ENCODE measurements at regions not wholly inside any gene's neighbourhood (a gene's known extent, or its start where the extent isn't known, plus 50 kb on each side); places are given as distances from the start of the nearest gene placed in this dataset.

DNA sequence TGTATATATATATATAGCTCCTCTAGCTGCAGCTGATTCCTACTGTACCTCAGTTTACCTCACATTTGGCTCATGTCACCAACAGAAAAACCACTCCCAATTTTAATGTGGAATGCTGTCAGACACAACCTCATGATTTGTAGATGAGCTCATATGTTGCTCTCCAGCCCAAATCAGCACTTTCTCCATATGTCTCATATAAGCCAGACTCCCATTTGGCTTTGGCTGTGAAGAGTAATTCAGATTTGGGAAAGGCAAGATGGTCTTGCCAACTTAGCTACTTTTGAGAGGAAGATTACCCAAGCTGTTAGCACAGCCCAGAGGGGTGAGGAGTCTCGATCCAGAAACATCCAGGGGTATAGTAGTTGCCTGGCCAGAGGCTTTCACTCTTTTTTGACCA is 342.2 kb upstream of the NT5E start:
- DNase-seq (no peak), ATAC-seq (ENCODE audit: low read depth) (no peak)
- no peaks in the 10 kb centered on the region for H3K9me3 ChIP-seq (ENCODE audit: control extremely low read depth in 1 of 3, control insufficient read depth in 2 of 3, insufficient read depth in 1 of 3, low read length in 2 of 3)
- Mint-ChIP-seq H3K4me1 (no peaks in the 10 kb centered on the region), H3K4me3 (no peak overlapping the region), H3K27me3 (no peaks in the 10 kb centered on the region), H3K9me3 (ENCODE audit: insufficient read depth) (peaks cover 7% of the 10 kb centered on the region), H3K27ac (no peak overlapping the region)
- no peaks in the 10 kb centered on the region for H3K79me2 ChIP-seq (ENCODE audit: control insufficient read depth, insufficient read depth, low read length)
- no peak overlapping the region for H2AFZ ChIP-seq (ENCODE audit: insufficient read depth, low read depth, low read length, poor library complexity, severe bottlenecking)
- CTCF ChIA-PET = no interaction called here
- no peaks in the 10 kb centered on the region for H3K36me3 ChIP-seq (replicated peaks in 1 of 2; ENCODE audit: control extremely low read depth in 1 of 2, control insufficient read depth in 1 of 2, extremely low read depth in 1 of 2, insufficient read depth in 2 of 2, low read length in 1 of 2)
- H3K27me3 ChIP-seq (replicated peaks in 1 of 4; ENCODE audit: control extremely low read depth in 1 of 4, control insufficient read depth in 3 of 4, insufficient read depth in 4 of 4, low read length in 3 of 4) = no peaks in the 10 kb centered on the region
- intact Hi-C loops (cut with micrococcal nuclease) = no loop called here
- no CpG with 5 or more reads among the region's 1 CpG for WGBS (ENCODE audit: insufficient coverage)
- H3K4me2 ChIP-seq (replicated peaks; ENCODE audit: low read depth, low read length, poor library complexity, severe bottlenecking) = no peak overlapping the region
- TF ChIP-seq EZH2 (IDR thresholded peaks at IDR 0.05; ENCODE audit: borderline replicate concordance, insufficient read depth, low read depth, low read length, poor library complexity, severe bottlenecking) = no peak
- no peaks in the 10 kb centered on the region for H3K4me1 ChIP-seq (ENCODE audit: control insufficient read depth in 2 of 2, insufficient read depth in 2 of 2, low read length in 2 of 2)
- H4K20me1 ChIP-seq (ENCODE audit: control insufficient read depth, insufficient read depth, low read length, poor library complexity, severe bottlenecking) = no peaks in the 10 kb centered on the region
- POLR2A ChIA-PET = no interaction called here
- no peak overlapping the region for H3K4me3 ChIP-seq (ENCODE audit: control extremely low read depth in 1 of 5, extremely low read depth in 1 of 5, insufficient read depth in 1 of 5, low read depth in 2 of 5, low read length in 4 of 5)
- H3K9ac ChIP-seq (ENCODE audit: low read length) = no peak overlapping the region
- H3K27ac ChIP-seq (ENCODE audit: low read length in 2 of 2) = no peak overlapping the region

DNA sequence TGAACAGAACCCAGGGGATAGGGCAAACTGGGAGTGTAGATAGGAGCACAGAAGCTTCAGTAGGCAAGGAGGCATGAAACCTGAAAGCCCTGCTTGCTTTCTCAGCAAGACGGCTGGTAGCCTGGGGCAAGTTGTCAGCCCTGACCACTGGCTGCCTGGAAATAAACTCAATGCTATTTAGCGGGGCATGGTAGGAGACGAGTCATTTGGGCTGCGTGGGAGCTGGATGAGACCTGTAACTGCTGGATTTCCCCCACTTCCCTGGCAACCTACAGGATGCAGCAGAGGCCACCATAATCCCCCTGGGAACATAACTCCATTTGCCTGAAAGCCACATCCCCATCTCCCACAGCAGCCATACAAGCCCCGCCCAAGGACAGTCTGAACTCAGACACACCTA is 332.6 kb upstream of the TBX18 start:
- Histone ChIP-seq H3K4me1 (ENCODE audit: control insufficient read depth in 2 of 2, insufficient read depth in 2 of 2, low read length in 2 of 2) (no peaks in the 10 kb centered on the region), H3K79me2 (ENCODE audit: control insufficient read depth, insufficient read depth, low read length) (no peaks in the 10 kb centered on the region), H4K20me1 (ENCODE audit: control insufficient read depth, insufficient read depth, low read length, poor library complexity, severe bottlenecking) (no peaks in the 10 kb centered on the region), H3K4me3 (ENCODE audit: control extremely low read depth in 1 of 5, extremely low read depth in 1 of 5, insufficient read depth in 1 of 5, low read depth in 2 of 5, low read length in 4 of 5) (no peak overlapping the region), H2AFZ (ENCODE audit: insufficient read depth, low read depth, low read length, poor library complexity, severe bottlenecking) (no peak overlapping the region), H3K27me3 (replicated peaks in 1 of 4; ENCODE audit: control extremely low read depth in 1 of 4, control insufficient read depth in 3 of 4, insufficient read depth in 4 of 4, low read length in 3 of 4) (no peaks in the 10 kb centered on the region), H3K9ac (ENCODE audit: low read length) (no peak overlapping the region), H3K9me3 (ENCODE audit: control extremely low read depth in 1 of 3, control insufficient read depth in 2 of 3, insufficient read depth in 1 of 3, low read length in 2 of 3) (peaks cover 0 to 3% (median 2%) of the 10 kb centered on the region in 3 donors), H3K4me2 (replicated peaks; ENCODE audit: low read depth, low read length, poor library complexity, severe bottlenecking) (no peak overlapping the region), H3K36me3 (replicated peaks in 1 of 2; ENCODE audit: control extremely low read depth in 1 of 2, control insufficient read depth in 1 of 2, extremely low read depth in 1 of 2, insufficient read depth in 2 of 2, low read length in 1 of 2) (no peaks in the 10 kb centered on the region), H3K27ac (ENCODE audit: low read length in 2 of 2) (no peak overlapping the region)
- POLR2A ChIA-PET = no interaction called here
- 100% methylated on average over 5 of the region's 5 CpGs for WGBS (ENCODE audit: insufficient coverage)
- no peak for DNase-seq
- no peak for TF ChIP-seq EZH2 (IDR thresholded peaks at IDR 0.05; ENCODE audit: borderline replicate concordance, insufficient read depth, low read depth, low read length, poor library complexity, severe bottlenecking)
- TF ChIP-seq, protein P1, sequence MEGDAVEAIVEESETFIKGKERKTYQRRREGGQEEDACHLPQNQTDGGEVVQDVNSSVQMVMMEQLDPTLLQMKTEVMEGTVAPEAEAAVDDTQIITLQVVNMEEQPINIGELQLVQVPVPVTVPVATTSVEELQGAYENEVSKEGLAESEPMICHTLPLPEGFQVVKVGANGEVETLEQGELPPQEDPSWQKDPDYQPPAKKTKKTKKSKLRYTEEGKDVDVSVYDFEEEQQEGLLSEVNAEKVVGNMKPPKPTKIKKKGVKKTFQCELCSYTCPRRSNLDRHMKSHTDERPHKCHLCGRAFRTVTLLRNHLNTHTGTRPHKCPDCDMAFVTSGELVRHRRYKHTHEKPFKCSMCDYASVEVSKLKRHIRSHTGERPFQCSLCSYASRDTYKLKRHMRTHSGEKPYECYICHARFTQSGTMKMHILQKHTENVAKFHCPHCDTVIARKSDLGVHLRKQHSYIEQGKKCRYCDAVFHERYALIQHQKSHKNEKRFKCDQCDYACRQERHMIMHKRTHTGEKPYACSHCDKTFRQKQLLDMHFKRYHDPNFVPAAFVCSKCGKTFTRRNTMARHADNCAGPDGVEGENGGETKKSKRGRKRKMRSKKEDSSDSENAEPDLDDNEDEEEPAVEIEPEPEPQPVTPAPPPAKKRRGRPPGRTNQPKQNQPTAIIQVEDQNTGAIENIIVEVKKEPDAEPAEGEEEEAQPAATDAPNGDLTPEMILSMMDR (IDR thresholded peaks at IDR 0.05) = no peak
- no peak for ATAC-seq (ENCODE audit: low read depth)
- no peak overlapping the region for H3K4me3 Mint-ChIP-seq
- peaks cover 6% of the 10 kb centered on the region for H3K9me3 Mint-ChIP-seq (ENCODE audit: insufficient read depth)
- CTCF ChIA-PET = no interaction called here
- no peak overlapping the region for H3K27ac Mint-ChIP-seq
- intact Hi-C loops (cut with micrococcal nuclease) = no loop called here
- no peaks in the 10 kb centered on the region for H3K4me1 Mint-ChIP-seq
- H3K27me3 Mint-ChIP-seq = no peaks in the 10 kb centered on the region

Data from B cell (primary cell).